PC-3 (cell line): ENCODE measurements at regions not wholly inside any gene's neighbourhood (a gene's known extent, or its start where the extent isn't known, plus 50 kb on each side); places are given as distances from the start of the nearest gene placed in this dataset.
A peak's percentile ranks its signal among the peaks of the same experiment; 100 is the strongest.

Experiments
- ATAC-seq: fragments of 200-7000 bp; cut with Tn5 transposase; 2 replicates; pipeline ENCODE4 v1.9.1; 2020; ENCODE audit warnings: mild to moderate bottlenecking, moderate library complexity
- BruUV-seq: library from RNA; stranded (reverse); fragments of 400-500 nt; replicated peaks from 2 replicates; lab custom pipeline; 2021; lab: Mats Ljungman, UMichigan
- CTCF ChIA-PET: fragments of 300-600 bp; sonication (Branson Sonifier 250); formaldehyde crosslinking; loops from one replicate; lab custom pipeline; 2022; ENCODE audit warnings: antibody characterized with exemption; lab: Charles Lee
- POLR2A ChIA-PET: fragments of 300-600 bp; sonication (Branson Sonifier 250); formaldehyde crosslinking; loops from one replicate; lab custom pipeline; 2022; ENCODE audit warnings: antibody characterized with exemption; ENCODE audit not compliant: unreplicated experiment; lab: Charles Lee
- DNase-seq: peaks from one replicate; pipeline ENCODE4 v3.0.0-alpha.2; 2015
- H2AFZ ChIP-seq: fragments of 300-600 bp; sonication (generic); 2 replicates; pipeline ENCODE4 v1.6.0; 2016; ENCODE audit warnings: antibody characterized with exemption, low read length
- H3F3A ChIP-seq: fragments of 300-600 bp; sonication (generic); one replicate; pipeline ENCODE4 v1.6.0; 2017; ENCODE audit warnings: antibody characterized with exemption, low read length, control low read depth, mild to moderate bottlenecking; ENCODE audit not compliant: unreplicated experiment
- H3K27ac ChIP-seq: fragments of 300-600 bp; sonication (generic); 2 replicates; pipeline ENCODE4 v1.5.1; 2016; ENCODE audit warnings: mild to moderate bottlenecking, low read length
- H3K27me3 ChIP-seq: fragments of 300-600 bp; sonication (generic); 2 replicates; pipeline ENCODE4 v1.6.1; 2016; ENCODE audit warnings: low read length, mixed read lengths
- H3K36me3 ChIP-seq: fragments of 300-600 bp; sonication (generic); 2 replicates; pipeline ENCODE4 v1.6.1; 2016; ENCODE audit warnings: low read depth, mixed run types, low read length, mixed read lengths
- H3K4me1 ChIP-seq: fragments of 300-600 bp; sonication (generic); 2 replicates; pipeline ENCODE4 v1.5.1; 2016; ENCODE audit warnings: low read length; ENCODE audit not compliant: insufficient read depth
- H3K4me2 ChIP-seq: fragments of 300-600 bp; sonication (generic); 2 replicates; pipeline ENCODE4 v1.6.0; 2016; ENCODE audit warnings: low read length
- H3K4me3 ChIP-seq: fragments of 300-600 bp; sonication (generic); 2 replicates; pipeline ENCODE4 v1.5.1; 2016; ENCODE audit warnings: mild to moderate bottlenecking, low read length, mixed read lengths
- H3K79me2 ChIP-seq: fragments of 300-600 bp; sonication (generic); 2 replicates; pipeline ENCODE4 v1.6.1; 2017; ENCODE audit warnings: low read length, mixed read lengths
- H3K9ac ChIP-seq: fragments of 300-600 bp; sonication (generic); 2 replicates; pipeline ENCODE4 v1.6.0; 2016; ENCODE audit warnings: mild to moderate bottlenecking, low read length
- H3K9me2 ChIP-seq: fragments of 300-600 bp; sonication (generic); replicated peaks from 2 replicates; pipeline ENCODE4 v1.6.1; 2016; ENCODE audit warnings: mixed run types, low read length, mixed read lengths
- H3K9me3 ChIP-seq: fragments of 300-600 bp; sonication (generic); 2 replicates; pipeline ENCODE4 v1.6.1; 2016; ENCODE audit warnings: low read length, mixed read lengths
- H4K20me1 ChIP-seq: fragments of 300-600 bp; sonication (generic); 2 replicates; pipeline ENCODE4 v1.6.1; 2016; ENCODE audit warnings: low read length, mixed read lengths
- CTCF ChIP-seq: fragments of 300-600 bp; sonication (generic); conservative IDR thresholded peaks from 2 replicates; pipeline ENCODE4 v1.5.1; 2017; ENCODE audit warnings: antibody characterized with exemption, low read depth, mild to moderate bottlenecking, low read length
- EZH2 ChIP-seq: fragments of 300-600 bp; sonication (generic); IDR thresholded peaks from one replicate; pipeline ENCODE4 v1.6.1; 2017; ENCODE audit warnings: antibody characterized with exemption, mild to moderate bottlenecking, low read length; ENCODE audit not compliant: unreplicated experiment
- EZH2phosphoT487 ChIP-seq: fragments of 300-600 bp; sonication (generic); IDR thresholded peaks from 2 replicates; pipeline ENCODE4 v1.6.1; 2018; ENCODE audit warnings: mild to moderate bottlenecking, antibody characterized with exemption, low read length, borderline replicate concordance
- intact Hi-C: fragments of 100-400 bp; cut with micrococcal nuclease; formaldehyde crosslinking; loops from 2 replicates; pipeline ENCODE4 v1.9.0; 2023

GRCh38 chr6:140567466-140567865 is 1193.0 kb upstream of the CITED2 start:
- Histone ChIP-seq H3F3A (peaks cover 4% of the 10 kb centered on the region), H3K9me2 (no peaks in the 10 kb centered on the region), H2AFZ (no peak overlapping the region), H3K4me2 (no peak overlapping the region), H4K20me1 (no peaks in the 10 kb centered on the region), H3K4me1 (peaks cover 15% of the 10 kb centered on the region), H3K27me3 (no peaks in the 10 kb centered on the region), H3K9ac (no peak overlapping the region), H3K9me3 (no peaks in the 10 kb centered on the region), H3K27ac (no peak overlapping the region), H3K79me2 (no peaks in the 10 kb centered on the region), H3K36me3 (no peaks in the 10 kb centered on the region), H3K4me3 (no peak overlapping the region)
- CTCF ChIA-PET: no interaction called here
- BruUV-seq: no TSS peak
- intact Hi-C loops: no loop called here
- ATAC-seq (no peak), DNase-seq (no peak)
- no peak for TF ChIP-seq EZH2phosphoT487
- no peak for TF ChIP-seq EZH2
- TF ChIP-seq CTCF: no peak
- POLR2A ChIA-PET: no interaction called here

GRCh38 chr6:140566781-140567277 is 1192.4 kb upstream of the CITED2 start:
- ChIA-PET POLR2A (no interaction called here), CTCF (interaction anchor here (0.6 kb wide), 1 partner anchor 1575 kb away, joined by 3 read pairs; no protein-coding TSS in a partner anchor)
- ATAC-seq: peak; percentile 55
- no peak overlapping the region for H3K9ac ChIP-seq
- no peaks in the 10 kb centered on the region for H3K9me3 ChIP-seq
- H3K27me3 ChIP-seq: no peaks in the 10 kb centered on the region
- H3K79me2 ChIP-seq: no peaks in the 10 kb centered on the region
- H3K4me1 ChIP-seq: peaks cover 10% of the 10 kb centered on the region
- peak; percentile 22 for DNase-seq
- H3K4me2 ChIP-seq: no peak overlapping the region
- intact Hi-C loops: no loop called here
- no peak overlapping the region for H3K4me3 ChIP-seq
- BruUV-seq: no TSS peak
- no peaks in the 10 kb centered on the region for H3K36me3 ChIP-seq
- no peak overlapping the region for H3K27ac ChIP-seq
- H3F3A ChIP-seq: peaks cover 2% of the 10 kb centered on the region
- no peak overlapping the region for H2AFZ ChIP-seq
- H4K20me1 ChIP-seq: no peaks in the 10 kb centered on the region
- no peak for TF ChIP-seq EZH2
- TF ChIP-seq CTCF: no peak
- no peak for TF ChIP-seq EZH2phosphoT487
- no peaks in the 10 kb centered on the region for H3K9me2 ChIP-seq

- no peaks in the 10 kb centered on the region for H3K9me2 ChIP-seq
- H3F3A ChIP-seq: no peaks in the 10 kb centered on the region
- H2AFZ ChIP-seq: no peak overlapping the region
- no peak for ATAC-seq
- peaks cover 6% of the 10 kb centered on the region; the same call in 1 of the 2 replicates for H3K4me1 ChIP-seq
- H3K27ac ChIP-seq: no peak overlapping the region
- no TSS peak for BruUV-seq
- ChIA-PET POLR2A (no interaction called here), CTCF (no interaction called here)
- intact Hi-C loops: no loop called here
- H3K9ac ChIP-seq: no peak overlapping the region
- DNase-seq: no peak
- H3K9me3 ChIP-seq: no peaks in the 10 kb centered on the region
- H3K79me2 ChIP-seq: no peaks in the 10 kb centered on the region
- TF ChIP-seq CTCF (no peak), EZH2 (no peak), EZH2phosphoT487 (no peak)
- H4K20me1 ChIP-seq: no peaks in the 10 kb centered on the region
- no peaks in the 10 kb centered on the region for H3K36me3 ChIP-seq
- no peak overlapping the region for H3K4me3 ChIP-seq
- no peak overlapping the region for H3K4me2 ChIP-seq
- no peaks in the 10 kb centered on the region for H3K27me3 ChIP-seq
Measured at GRCh38 chr6:140563728-140564127, 1189.3 kb upstream of the CITED2 start.
